ENCODE measurements at regions not wholly inside any gene's neighbourhood (a gene's known extent, or its start where the extent isn't known, plus 50 kb on each side); places are given as distances from the start of the nearest gene placed in this dataset.

- Histone ChIP-seq H3K9ac (no peak overlapping the region), H3F3A (ENCODE audit: low read depth) (peaks cover 5% of the 10 kb centered on the region), H3K4me3 (no peak overlapping the region), H3K79me2 (ENCODE audit: low read depth) (no peaks in the 10 kb centered on the region), H3K27ac (no peak overlapping the region), H3K4me2 (no peak overlapping the region), H3K9me3 (ENCODE audit: low read depth) (no peaks in the 10 kb centered on the region), H3K27me3 (no peaks in the 10 kb centered on the region), H4K20me1 (ENCODE audit: low read depth) (no peaks in the 10 kb centered on the region), H3K4me1 (peaks cover 15% of the 10 kb centered on the region), H3K36me3 (no peaks in the 10 kb centered on the region), H2AFZ (replicated peaks) (no peak overlapping the region)
- TF ChIP-seq EZH2 (IDR thresholded peaks at IDR 0.05) (no peak), EZH2phosphoT487 (IDR thresholded peaks at IDR 0.05) (no peak), CTCF (IDR thresholded peaks at IDR 0.05) (no peak)
- Mint-ChIP-seq H3K27ac (peak overlapping the region; percentile 44), H3K4me1 (peaks cover 9% of the 10 kb centered on the region), H3K27me3 (ENCODE audit: insufficient read depth, low read depth) (peaks cover 4% of the 10 kb centered on the region), H3K4me3 (no peak overlapping the region), H3K36me3 (no peaks in the 10 kb centered on the region), H3K9me3 (no peaks in the 10 kb centered on the region)
- no peak for DNase-seq (ENCODE audit: low spot score)
Observed at GRCh38 chr10:118914629-118915028, 114.9 kb upstream of the NANOS1 start.

- H3K27me3 Mint-ChIP-seq (ENCODE audit: insufficient read depth, low read depth): peaks cover 4% of the 10 kb centered on the region
- no peaks in the 10 kb centered on the region for H3K9me3 Mint-ChIP-seq
Observed at GRCh38 chr10:118915161-118915560, 114.4 kb upstream of the NANOS1 start.

GRCh38 chr10:118916777-118917176 is 112.7 kb upstream of the NANOS1 start:
- H3K36me3 Mint-ChIP-seq: no peaks in the 10 kb centered on the region
- H3K9me3 Mint-ChIP-seq: no peaks in the 10 kb centered on the region
- H4K20me1 ChIP-seq (ENCODE audit: low read depth): no peaks in the 10 kb centered on the region
- H3K4me2 ChIP-seq: no peak overlapping the region
- no peak overlapping the region for H3K27ac ChIP-seq
- H3K79me2 ChIP-seq (ENCODE audit: low read depth): no peaks in the 10 kb centered on the region
- no peaks in the 10 kb centered on the region for H3K27me3 ChIP-seq
- DNase-seq (ENCODE audit: low spot score): no peak
- no peaks in the 10 kb centered on the region for H3K36me3 ChIP-seq
- no peak overlapping the region for H3K9ac ChIP-seq
- no peak overlapping the region for H2AFZ ChIP-seq (replicated peaks)
- peaks cover 5% of the 10 kb centered on the region for H3F3A ChIP-seq (ENCODE audit: low read depth)
- H3K9me3 ChIP-seq (ENCODE audit: low read depth): no peaks in the 10 kb centered on the region
- H3K27ac Mint-ChIP-seq: no peak overlapping the region
- H3K27me3 Mint-ChIP-seq (ENCODE audit: insufficient read depth, low read depth): peaks cover 4% of the 10 kb centered on the region
- peaks cover 9% of the 10 kb centered on the region for H3K4me1 Mint-ChIP-seq
- no peak overlapping the region for H3K4me3 ChIP-seq
- H3K4me3 Mint-ChIP-seq: no peak overlapping the region
- H3K4me1 ChIP-seq: peaks cover 15% of the 10 kb centered on the region
- TF ChIP-seq CTCF (IDR thresholded peaks at IDR 0.05) (no peak), EZH2 (IDR thresholded peaks at IDR 0.05) (no peak), EZH2phosphoT487 (IDR thresholded peaks at IDR 0.05) (no peak)

More at GRCh38 chr10:118915161-118915560, 114.4 kb upstream of the NANOS1 start:
- Mint-ChIP-seq H3K4me1 (peaks cover 9% of the 10 kb centered on the region), H3K36me3 (no peaks in the 10 kb centered on the region), H3K4me3 (no peak overlapping the region), H3K27ac (no peak overlapping the region)
- Histone ChIP-seq H3K27ac (no peak overlapping the region), H3K4me2 (no peak overlapping the region), H3K4me1 (peaks cover 15% of the 10 kb centered on the region), H3K79me2 (ENCODE audit: low read depth) (no peaks in the 10 kb centered on the region), H3K9ac (no peak overlapping the region), H3K36me3 (no peaks in the 10 kb centered on the region), H3K27me3 (no peaks in the 10 kb centered on the region), H3K4me3 (no peak overlapping the region), H4K20me1 (ENCODE audit: low read depth) (no peaks in the 10 kb centered on the region), H3K9me3 (ENCODE audit: low read depth) (no peaks in the 10 kb centered on the region), H3F3A (ENCODE audit: low read depth) (peaks cover 5% of the 10 kb centered on the region), H2AFZ (replicated peaks) (no peak overlapping the region)
- no peak for DNase-seq (ENCODE audit: low spot score)
- TF ChIP-seq EZH2 (IDR thresholded peaks at IDR 0.05): no peak
- TF ChIP-seq EZH2phosphoT487 (IDR thresholded peaks at IDR 0.05): no peak
- TF ChIP-seq CTCF (IDR thresholded peaks at IDR 0.05): no peak
